ENCODE measurements at regions not wholly inside any gene's neighbourhood (a gene's known extent, or its start where the extent isn't known, plus 50 kb on each side); places are given as distances from the start of the nearest gene placed in this dataset.

DNA sequence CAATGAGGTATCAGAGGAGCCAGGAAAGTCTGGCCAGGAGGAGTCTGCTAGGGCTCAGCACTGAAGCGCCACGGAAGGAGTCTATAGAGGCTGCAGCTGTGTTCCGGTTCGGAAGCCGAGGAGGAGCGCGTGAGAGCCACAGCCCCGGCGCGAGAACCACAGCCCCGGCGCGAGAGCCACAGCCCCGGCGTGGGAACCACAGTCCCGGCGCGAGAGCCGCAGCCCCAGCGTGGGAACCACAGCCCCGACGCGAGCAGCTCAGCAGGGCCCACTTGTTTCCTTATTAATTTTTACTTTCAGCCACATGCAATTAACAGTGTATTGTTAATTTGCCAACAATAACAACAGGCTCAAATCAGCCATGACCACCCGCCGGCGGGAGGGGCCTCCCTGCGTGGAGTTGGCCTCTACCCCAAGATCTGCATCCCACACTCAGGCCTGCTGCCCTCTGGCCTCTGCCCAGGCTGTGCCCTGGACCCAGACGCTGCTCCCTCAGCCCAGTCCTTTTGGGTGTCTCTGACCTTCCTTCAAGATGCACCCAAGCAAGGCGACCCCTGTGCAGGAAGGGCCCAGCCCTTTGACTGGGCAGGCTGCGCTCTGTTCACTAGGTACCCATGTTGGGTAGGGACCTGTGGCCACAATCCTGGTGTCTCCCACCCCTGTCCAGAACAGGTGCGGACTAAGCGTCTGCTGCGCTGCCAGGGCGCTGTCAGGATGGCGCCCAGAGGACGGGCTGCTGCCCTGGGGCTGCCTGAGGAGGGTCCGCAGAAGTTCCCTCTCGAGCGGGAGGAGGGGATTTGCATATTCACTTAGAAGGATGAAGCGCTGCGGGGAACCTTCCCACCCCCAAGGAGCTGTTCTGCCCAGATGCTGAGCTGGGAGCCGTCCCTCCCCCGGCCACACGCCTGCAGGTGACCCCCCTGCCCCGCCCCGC is 113.8 kb downstream of the ADRA2C start:
- TF ChIP-seq, protein P1, sequence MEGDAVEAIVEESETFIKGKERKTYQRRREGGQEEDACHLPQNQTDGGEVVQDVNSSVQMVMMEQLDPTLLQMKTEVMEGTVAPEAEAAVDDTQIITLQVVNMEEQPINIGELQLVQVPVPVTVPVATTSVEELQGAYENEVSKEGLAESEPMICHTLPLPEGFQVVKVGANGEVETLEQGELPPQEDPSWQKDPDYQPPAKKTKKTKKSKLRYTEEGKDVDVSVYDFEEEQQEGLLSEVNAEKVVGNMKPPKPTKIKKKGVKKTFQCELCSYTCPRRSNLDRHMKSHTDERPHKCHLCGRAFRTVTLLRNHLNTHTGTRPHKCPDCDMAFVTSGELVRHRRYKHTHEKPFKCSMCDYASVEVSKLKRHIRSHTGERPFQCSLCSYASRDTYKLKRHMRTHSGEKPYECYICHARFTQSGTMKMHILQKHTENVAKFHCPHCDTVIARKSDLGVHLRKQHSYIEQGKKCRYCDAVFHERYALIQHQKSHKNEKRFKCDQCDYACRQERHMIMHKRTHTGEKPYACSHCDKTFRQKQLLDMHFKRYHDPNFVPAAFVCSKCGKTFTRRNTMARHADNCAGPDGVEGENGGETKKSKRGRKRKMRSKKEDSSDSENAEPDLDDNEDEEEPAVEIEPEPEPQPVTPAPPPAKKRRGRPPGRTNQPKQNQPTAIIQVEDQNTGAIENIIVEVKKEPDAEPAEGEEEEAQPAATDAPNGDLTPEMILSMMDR (IDR thresholded peaks at IDR 0.05), result no peak
- no peak for TF ChIP-seq POLR2A (IDR thresholded peaks at IDR 0.05)

Data from thyroid gland (tissue), 4 donors.